Hematopoietic multipotent progenitor cell treated with erythropoietin and hydrocortisone succinate and interleukin-3 and kit ligand, for 15 days (in vitro differentiated cells): ENCODE measurements at regions not wholly inside any gene's neighbourhood (a gene's known extent, or its start where the extent isn't known, plus 50 kb on each side); places are given as distances from the start of the nearest gene placed in this dataset.
"Not testable (repeated sequence)": the region's sequence is repeated elsewhere in the genome, so short reads cannot be mapped to it uniquely, and the experiment has no call there.

ENCODE experiments used
- DNase-seq: peaks from one replicate; pipeline ENCODE4 v3.0.0-alpha.2; 2015; ENCODE audit warnings: low spot score

DNA sequence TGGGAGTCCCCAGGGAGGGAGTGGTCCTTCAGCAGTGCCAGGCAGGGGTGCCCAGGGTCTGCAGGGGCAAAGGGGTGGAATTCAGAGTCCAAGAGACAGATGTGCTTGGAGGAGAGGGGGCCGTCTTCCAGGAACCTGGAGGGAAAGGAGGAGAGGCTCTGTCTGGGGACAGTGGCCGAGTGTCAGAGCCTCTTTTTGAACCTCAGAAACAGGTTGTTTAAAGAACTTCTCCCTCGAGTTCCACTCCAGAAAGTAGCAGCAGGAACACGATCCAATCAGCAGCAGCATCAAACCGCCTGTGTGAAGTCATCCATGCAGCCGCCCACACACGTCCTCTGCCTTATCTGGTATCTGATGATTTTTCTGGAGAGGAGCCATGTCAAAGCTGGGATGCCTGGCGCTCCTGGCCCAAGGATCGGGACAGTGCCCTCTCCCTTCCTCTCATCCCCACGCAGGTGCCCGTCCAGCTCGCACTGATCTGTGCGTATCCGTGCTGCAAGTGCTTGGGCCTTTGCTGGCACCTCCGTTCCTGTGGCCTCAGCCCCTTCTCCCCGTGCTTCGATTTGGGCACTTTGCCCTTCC, 205.1 kb downstream of the NDUFA10 start:
- no peak for DNase-seq

- DNase-seq: no peak
Measured at GRCh38 chr2:239819091-239819973, 205.8 kb downstream of the NDUFA10 start.

DNA sequence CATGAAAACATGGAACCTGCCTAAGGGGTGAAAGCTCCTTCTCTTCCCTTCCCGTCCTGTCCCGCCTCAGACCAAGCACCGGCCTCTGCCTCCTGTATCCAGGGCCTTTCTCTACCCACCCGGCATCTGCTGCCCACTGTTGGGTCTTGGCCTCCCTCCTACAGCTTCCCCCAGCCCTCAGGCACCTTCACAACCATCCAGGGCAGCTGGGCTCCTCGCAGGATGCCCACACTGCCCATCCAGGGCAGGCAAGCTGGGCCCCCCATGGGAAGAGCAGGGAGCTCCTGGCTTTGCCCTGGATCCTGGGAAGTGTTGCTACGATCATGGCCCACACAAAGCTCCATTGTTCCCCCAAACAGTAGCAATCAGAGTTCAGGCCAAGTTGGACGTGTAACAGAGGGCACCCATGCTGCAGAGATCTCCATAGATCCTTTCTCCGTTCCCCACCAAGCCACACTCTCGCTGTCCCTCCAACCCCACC, 206.6 kb downstream of the NDUFA10 start:
- no peak for DNase-seq

GRCh38 chr2:239818086-239818485, 207.1 kb downstream of the NDUFA10 start:
- no peak for DNase-seq

DNA sequence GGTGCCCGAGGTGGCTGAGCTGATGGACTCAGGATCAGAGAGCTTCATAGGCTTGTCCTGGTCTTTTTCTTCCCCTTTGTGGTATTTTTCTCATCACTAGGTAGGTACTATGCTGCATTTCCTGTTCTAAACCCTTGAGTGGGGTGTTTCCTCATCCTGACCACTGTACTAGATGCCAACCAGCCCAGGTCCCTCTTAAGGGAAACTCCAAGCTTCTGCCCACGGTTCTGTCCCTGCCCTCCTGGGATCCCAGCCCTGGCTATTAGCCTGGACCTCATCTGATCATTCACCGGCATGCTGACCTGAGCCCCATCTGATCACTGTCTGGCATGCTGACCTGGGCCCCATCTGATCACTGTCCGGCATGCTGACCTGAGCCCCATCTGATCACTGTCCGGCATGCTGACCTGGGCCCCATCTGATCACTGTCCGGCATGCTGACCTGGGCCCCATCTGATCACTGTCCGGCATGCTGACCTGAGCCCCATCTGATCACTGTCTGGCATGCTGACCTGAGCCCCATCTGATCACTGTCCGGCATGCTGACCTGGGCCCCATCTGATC, 207.6 kb downstream of the NDUFA10 start:
- not testable (repeated sequence) for DNase-seq

DNA sequence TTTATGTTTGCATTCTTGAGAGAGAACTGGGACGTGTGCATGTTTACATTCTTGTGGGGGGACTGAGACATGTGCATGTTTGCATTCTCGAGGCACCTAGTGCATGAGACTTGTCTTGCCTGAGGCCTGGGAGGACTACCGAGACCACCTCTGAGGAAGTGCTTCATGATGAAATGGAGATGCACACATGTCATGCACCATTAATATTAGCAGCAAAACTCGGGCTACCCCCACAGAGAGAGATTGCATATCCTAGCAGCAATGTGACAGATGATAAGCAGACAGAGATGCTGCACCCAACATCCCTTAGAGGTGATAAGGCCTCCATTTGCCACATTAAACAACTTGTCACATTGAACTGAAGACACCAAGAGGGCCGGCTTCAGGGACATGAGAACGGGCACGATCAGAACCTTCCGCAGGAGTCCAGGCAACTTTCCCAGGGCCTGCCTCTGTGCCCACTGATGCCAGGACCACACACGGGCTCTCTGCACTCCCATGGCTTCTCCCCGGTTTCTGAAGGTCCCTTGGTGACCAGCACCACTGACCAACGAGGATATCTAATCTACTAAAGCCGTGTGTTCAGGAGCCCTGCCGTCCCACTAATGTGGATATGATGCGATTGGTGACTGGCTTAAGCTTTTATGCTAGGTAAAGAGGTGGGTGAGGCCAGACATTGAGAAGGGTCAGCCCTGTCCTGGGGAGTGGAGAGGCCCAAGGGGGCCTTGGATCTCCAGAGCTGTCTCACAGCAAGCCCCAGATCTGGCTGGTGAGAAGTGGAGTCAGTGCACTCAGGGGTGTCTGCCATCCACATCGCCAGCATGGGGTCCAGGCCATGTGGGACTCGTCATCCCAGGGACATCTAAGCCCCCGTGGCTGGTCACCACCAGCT, 208.3 kb downstream of the NDUFA10 start:
- DNase-seq: peak; percentile 10

DNA sequence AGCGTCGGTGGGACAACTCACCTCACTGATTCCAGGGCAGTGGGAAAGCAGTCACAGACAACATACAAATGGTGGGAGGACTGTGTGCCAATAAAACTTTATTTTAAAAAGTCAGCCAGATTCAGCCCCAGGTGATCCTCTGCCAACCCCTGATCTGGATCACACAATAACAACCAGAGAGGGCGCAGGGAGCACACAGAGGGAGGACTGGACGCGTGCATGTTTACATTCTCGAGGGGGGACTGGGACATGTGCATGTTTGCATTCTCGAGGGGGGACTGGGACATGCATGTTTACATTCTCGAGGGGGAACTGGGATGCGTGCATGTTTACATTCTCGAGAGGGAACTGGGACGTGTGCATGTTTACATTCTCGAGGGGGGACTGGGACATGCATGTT, 209.5 kb downstream of the NDUFA10 start:
- DNase-seq: no peak

- DNase-seq: no peak
Measured at GRCh38 chr2:239814861-239815601, 210.1 kb downstream of the NDUFA10 start.

GRCh38 chr2:239814116-239814860, 210.9 kb downstream of the NDUFA10 start:
- no peak for DNase-seq

DNA sequence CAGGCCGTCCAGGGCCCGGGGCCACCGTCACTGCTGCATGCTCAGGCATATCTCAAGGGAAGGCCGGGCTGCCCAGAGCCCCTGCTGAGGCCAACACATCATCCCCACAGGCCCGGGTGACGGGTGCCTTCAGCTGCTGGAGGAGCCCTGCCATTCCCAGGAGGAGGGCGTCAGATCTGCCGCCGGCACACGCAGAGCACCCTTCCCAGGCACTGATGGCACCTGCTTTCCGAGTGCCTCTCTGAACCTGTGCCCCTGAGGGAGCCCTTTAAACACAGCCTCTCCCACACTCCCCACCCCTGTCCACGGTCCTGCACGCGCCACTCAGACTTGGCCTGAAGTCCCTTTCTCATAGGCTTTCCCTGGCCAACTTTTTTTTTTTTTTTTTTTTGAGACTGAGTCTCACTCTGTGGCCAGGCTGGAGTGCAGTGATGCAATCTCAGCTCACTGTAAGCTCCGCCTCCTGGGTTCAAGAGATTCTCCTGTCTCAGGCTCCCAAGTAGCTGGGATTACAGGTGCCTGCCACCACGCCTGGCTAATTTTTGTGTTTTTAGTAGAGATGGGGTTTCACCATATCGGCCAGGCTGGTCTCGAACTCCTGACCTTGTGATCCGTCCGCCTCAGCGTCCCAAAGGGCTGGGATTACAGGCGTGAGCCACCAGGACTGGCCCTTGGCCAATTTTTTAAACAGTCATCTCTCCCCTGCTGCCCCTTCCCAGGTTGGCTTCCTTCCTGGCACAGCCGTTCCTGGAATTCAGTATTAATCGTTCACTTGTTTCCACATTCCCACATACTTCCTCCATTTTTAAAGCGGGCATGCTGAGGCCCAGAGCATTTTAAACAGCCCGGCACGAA, 211.7 kb downstream of the NDUFA10 start:
- DNase-seq: no peak

DNA sequence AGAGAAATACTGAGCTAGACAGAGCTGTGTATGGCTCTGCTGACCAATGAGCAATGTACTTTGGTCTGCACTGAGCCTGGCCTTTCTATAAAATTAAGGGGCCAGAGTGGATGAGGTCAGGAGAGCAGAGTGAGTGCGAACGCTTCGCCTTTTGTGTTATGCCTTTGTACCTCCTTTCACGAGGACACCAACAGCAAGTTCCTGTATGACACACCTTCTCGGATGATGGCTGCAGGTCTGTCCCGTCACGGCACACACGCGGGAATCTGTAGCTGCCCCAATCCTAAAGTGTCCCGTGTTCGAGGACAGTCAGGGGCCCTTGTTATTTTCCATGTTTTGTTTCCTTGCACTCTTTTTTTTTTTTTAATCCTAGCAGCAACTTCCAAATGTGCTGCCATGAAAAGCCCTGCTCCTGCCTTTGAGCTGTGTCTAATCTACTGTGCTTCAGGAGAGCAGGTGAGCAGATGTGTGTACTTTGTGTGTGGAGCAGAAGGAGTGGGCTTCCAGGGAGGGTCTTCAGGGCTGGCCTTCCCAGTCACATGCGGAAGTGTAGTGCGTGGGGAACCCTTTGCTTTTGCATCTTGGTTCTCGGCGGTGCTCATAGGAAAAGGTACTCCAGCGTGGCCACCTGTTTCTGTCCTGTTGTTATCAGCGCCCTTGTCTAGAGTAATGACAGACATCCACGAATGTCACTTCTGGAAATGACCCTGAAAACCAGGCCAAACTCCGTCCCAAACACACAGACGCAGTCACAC, 213.2 kb downstream of the NDUFA10 start:
- no peak for DNase-seq

DNA sequence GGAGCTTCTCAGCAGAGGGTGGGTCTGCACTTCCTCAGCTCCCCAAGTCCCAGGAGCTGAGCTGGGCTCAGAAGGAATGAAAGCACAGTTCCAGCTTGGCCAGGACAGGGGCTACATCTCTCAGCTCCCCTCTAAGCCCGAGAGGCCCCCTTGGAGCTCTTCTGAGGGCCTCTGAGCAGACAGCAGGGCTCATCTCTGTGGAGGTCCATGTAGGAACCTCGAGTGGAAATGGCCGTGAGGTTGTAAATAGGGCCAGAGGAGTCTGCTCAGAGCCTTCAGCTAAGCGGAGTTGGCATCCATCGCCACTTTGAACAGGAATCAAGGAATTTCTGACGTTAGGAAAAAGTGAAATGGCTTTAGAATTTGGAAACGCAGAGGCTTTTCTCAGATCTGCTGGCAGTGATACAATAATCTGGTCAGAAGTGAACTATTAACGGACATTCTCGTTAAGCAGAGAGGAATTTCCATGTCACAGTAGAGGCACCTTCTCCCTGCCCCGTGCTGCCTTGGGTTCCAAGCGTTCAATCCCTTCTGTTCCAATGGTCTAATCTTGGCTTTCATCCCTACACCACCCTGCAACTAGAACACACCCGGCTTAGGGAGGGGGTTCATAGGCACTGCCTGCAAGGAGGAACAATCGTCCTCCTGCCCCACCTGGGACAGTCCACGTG, 213.9 kb downstream of the NDUFA10 start:
- DNase-seq: no peak

DNA sequence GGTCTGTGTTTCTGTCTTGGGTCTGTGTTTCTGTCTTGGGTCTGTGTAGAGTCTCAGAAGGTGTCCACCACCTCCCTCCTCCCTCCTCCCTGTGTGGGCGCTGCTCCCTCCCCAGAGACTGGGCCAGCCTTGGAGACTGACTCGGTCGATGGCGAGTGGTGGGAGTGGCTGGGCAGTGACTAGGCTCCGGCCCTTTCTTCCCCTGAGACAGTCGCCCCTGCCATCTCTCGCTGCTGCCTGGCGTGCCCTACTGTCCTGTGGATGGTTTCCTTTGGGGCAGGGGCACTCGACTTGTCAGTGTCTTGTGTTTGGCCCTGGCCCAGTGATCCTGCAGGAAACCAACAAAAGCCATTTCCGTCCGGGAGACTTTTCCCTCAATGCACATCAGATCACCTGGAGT, 215.8 kb downstream of the NDUFA10 start:
- no peak for DNase-seq

GRCh38 chr2:239807568-239807967, 217.6 kb downstream of the NDUFA10 start:
- no peak for DNase-seq

GRCh38 chr2:239806758-239807434, 218.2 kb downstream of the NDUFA10 start:
- DNase-seq: no peak

GRCh38 chr2:239806276-239806675, 218.9 kb downstream of the NDUFA10 start:
- no peak for DNase-seq

DNA sequence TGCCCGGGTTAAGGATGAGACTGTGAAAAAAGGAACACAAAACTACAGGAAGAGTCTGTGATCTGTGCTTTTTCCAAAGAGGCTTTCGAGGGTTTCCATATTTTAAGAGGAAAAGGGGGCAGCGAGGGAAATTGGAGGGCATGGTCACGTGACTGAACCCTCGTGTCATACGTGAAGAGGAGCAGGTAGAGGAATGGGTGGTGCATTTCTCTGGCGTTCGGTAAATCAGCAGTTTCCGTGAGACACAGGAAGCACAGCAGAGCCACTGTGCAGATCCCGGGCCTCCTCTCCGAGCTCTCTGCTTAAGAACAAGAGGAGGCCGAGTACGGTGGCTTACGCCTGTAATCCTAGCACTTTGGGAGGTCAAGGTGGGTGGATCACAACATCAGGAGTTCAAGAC, 219.7 kb downstream of the NDUFA10 start:
- no peak for DNase-seq

DNA sequence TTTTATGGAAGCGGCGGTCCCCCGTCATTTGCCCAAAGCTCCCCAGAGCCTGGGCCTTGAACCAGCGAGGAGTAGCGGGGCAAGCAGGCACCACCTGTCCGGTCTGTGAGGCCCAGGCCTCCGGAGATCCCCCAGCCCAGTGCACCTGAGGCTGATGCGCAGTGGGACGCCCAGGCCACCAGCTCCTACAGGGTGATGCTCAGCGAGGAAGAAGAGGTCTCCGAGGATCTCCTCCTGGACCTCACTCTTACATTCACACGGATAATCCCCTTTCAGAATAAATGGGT, 220.2 kb downstream of the NDUFA10 start:
- DNase-seq: no peak
